PC-3 (cell line): ENCODE measurements at regions not wholly inside any gene's neighbourhood (a gene's known extent, or its start where the extent isn't known, plus 50 kb on each side); places are given as distances from the start of the nearest gene placed in this dataset.

ENCODE experiments used
- ATAC-seq: fragments of 200-7000 bp; cut with Tn5 transposase; 2 replicates; pipeline ENCODE4 v1.9.1; 2020; ENCODE audit warnings: mild to moderate bottlenecking, moderate library complexity
- BruUV-seq: library from RNA; stranded (reverse); fragments of 400-500 nt; replicated peaks from 2 replicates; lab custom pipeline; 2021; lab: Mats Ljungman, UMichigan
- CTCF ChIA-PET: fragments of 300-600 bp; sonication (Branson Sonifier 250); formaldehyde crosslinking; loops from one replicate; lab custom pipeline; 2022; ENCODE audit warnings: antibody characterized with exemption; lab: Charles Lee
- POLR2A ChIA-PET: fragments of 300-600 bp; sonication (Branson Sonifier 250); formaldehyde crosslinking; loops from one replicate; lab custom pipeline; 2022; ENCODE audit warnings: antibody characterized with exemption; ENCODE audit not compliant: unreplicated experiment; lab: Charles Lee
- DNase-seq: peaks from one replicate; pipeline ENCODE4 v3.0.0-alpha.2; 2015
- H2AFZ ChIP-seq: fragments of 300-600 bp; sonication (generic); 2 replicates; pipeline ENCODE4 v1.6.0; 2016; ENCODE audit warnings: antibody characterized with exemption, low read length
- H3F3A ChIP-seq: fragments of 300-600 bp; sonication (generic); one replicate; pipeline ENCODE4 v1.6.0; 2017; ENCODE audit warnings: antibody characterized with exemption, low read length, control low read depth, mild to moderate bottlenecking; ENCODE audit not compliant: unreplicated experiment
- H3K27ac ChIP-seq: fragments of 300-600 bp; sonication (generic); 2 replicates; pipeline ENCODE4 v1.5.1; 2016; ENCODE audit warnings: mild to moderate bottlenecking, low read length
- H3K27me3 ChIP-seq: fragments of 300-600 bp; sonication (generic); 2 replicates; pipeline ENCODE4 v1.6.1; 2016; ENCODE audit warnings: low read length, mixed read lengths
- H3K36me3 ChIP-seq: fragments of 300-600 bp; sonication (generic); 2 replicates; pipeline ENCODE4 v1.6.1; 2016; ENCODE audit warnings: low read depth, mixed run types, low read length, mixed read lengths
- H3K4me1 ChIP-seq: fragments of 300-600 bp; sonication (generic); 2 replicates; pipeline ENCODE4 v1.5.1; 2016; ENCODE audit warnings: low read length; ENCODE audit not compliant: insufficient read depth
- H3K4me2 ChIP-seq: fragments of 300-600 bp; sonication (generic); 2 replicates; pipeline ENCODE4 v1.6.0; 2016; ENCODE audit warnings: low read length
- H3K4me3 ChIP-seq: fragments of 300-600 bp; sonication (generic); 2 replicates; pipeline ENCODE4 v1.5.1; 2016; ENCODE audit warnings: mild to moderate bottlenecking, low read length, mixed read lengths
- H3K79me2 ChIP-seq: fragments of 300-600 bp; sonication (generic); 2 replicates; pipeline ENCODE4 v1.6.1; 2017; ENCODE audit warnings: low read length, mixed read lengths
- H3K9ac ChIP-seq: fragments of 300-600 bp; sonication (generic); 2 replicates; pipeline ENCODE4 v1.6.0; 2016; ENCODE audit warnings: mild to moderate bottlenecking, low read length
- H3K9me2 ChIP-seq: fragments of 300-600 bp; sonication (generic); replicated peaks from 2 replicates; pipeline ENCODE4 v1.6.1; 2016; ENCODE audit warnings: mixed run types, low read length, mixed read lengths
- H3K9me3 ChIP-seq: fragments of 300-600 bp; sonication (generic); 2 replicates; pipeline ENCODE4 v1.6.1; 2016; ENCODE audit warnings: low read length, mixed read lengths
- H4K20me1 ChIP-seq: fragments of 300-600 bp; sonication (generic); 2 replicates; pipeline ENCODE4 v1.6.1; 2016; ENCODE audit warnings: low read length, mixed read lengths
- EZH2 ChIP-seq: fragments of 300-600 bp; sonication (generic); IDR thresholded peaks from one replicate; pipeline ENCODE4 v1.6.1; 2017; ENCODE audit warnings: antibody characterized with exemption, mild to moderate bottlenecking, low read length; ENCODE audit not compliant: unreplicated experiment
- EZH2phosphoT487 ChIP-seq: fragments of 300-600 bp; sonication (generic); IDR thresholded peaks from 2 replicates; pipeline ENCODE4 v1.6.1; 2018; ENCODE audit warnings: mild to moderate bottlenecking, antibody characterized with exemption, low read length, borderline replicate concordance
- intact Hi-C: fragments of 100-400 bp; cut with micrococcal nuclease; formaldehyde crosslinking; loops from 2 replicates; pipeline ENCODE4 v1.9.0; 2023
- TF ChIP-seq, protein P1 (sequence below): fragments of 300-600 bp; sonication (generic); conservative IDR thresholded peaks from 2 replicates; pipeline ENCODE4 v1.5.1; 2017; ENCODE audit warnings: antibody characterized with exemption, low read depth, mild to moderate bottlenecking, low read length

DNA sequence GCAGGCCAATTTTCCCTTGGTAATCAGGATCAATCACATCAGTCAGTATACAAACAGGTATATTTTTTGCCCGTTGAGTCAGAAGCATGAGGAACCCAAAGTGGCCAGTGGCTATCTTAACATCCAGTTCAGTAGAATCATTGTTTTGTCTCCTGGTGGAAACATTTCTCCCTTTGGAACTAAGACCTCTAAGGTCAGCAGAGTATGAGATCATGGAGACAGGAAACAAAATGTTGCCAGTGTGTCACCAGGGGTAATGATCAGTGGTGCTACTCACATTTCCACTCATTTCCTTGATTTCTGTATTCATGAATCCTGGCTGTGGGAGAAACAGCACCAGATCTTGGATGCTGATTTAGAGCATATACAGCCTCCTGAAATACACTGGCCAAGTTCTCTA lies 553.0 kb downstream of the CSNK1G3 start:
- TF ChIP-seq EZH2phosphoT487: no peak
- TF ChIP-seq, protein P1, sequence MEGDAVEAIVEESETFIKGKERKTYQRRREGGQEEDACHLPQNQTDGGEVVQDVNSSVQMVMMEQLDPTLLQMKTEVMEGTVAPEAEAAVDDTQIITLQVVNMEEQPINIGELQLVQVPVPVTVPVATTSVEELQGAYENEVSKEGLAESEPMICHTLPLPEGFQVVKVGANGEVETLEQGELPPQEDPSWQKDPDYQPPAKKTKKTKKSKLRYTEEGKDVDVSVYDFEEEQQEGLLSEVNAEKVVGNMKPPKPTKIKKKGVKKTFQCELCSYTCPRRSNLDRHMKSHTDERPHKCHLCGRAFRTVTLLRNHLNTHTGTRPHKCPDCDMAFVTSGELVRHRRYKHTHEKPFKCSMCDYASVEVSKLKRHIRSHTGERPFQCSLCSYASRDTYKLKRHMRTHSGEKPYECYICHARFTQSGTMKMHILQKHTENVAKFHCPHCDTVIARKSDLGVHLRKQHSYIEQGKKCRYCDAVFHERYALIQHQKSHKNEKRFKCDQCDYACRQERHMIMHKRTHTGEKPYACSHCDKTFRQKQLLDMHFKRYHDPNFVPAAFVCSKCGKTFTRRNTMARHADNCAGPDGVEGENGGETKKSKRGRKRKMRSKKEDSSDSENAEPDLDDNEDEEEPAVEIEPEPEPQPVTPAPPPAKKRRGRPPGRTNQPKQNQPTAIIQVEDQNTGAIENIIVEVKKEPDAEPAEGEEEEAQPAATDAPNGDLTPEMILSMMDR: no peak
- TF ChIP-seq EZH2: no peak
- CTCF ChIA-PET: no interaction called here
- no TSS peak for BruUV-seq
- Histone ChIP-seq H3K4me2 (no peak overlapping the region), H3K79me2 (no peaks in the 10 kb centered on the region), H3K4me1 (no peaks in the 10 kb centered on the region), H3K9me3 (no peaks in the 10 kb centered on the region), H3K9me2 (no peaks in the 10 kb centered on the region), H3K9ac (no peak overlapping the region), H4K20me1 (no peaks in the 10 kb centered on the region), H3K4me3 (no peak overlapping the region), H3K36me3 (no peaks in the 10 kb centered on the region), H3K27ac (no peak overlapping the region), H2AFZ (no peak overlapping the region), H3F3A (no peaks in the 10 kb centered on the region), H3K27me3 (no peaks in the 10 kb centered on the region)
- POLR2A ChIA-PET: no interaction called here
- intact Hi-C loops: no loop called here
- ATAC-seq: no peak
- DNase-seq: peak; percentile 2

DNA sequence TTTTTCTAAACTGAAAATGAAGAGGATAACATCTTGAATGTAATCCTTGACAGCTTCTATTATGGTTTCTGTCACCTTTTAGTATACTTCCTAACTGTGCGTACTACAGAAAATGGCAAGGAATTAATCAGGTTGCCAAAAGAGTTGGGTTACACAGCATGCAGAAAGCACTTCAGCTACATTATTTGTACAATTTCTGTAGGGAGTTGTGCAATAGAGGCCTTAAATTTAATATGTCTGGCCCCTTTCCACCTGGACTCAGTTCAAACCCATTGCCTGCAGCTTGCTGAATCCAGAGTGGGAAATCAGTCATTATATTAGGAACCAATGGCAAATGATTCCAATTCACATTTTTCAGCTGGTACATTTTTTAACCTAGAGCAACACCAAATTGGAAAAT lies 549.7 kb downstream of the CSNK1G3 start:
- H3K9me3 ChIP-seq: no peaks in the 10 kb centered on the region
- no peak overlapping the region for H3K4me3 ChIP-seq
- TF ChIP-seq EZH2phosphoT487 (no peak), EZH2 (no peak)
- TF ChIP-seq, protein P1: no peak
- H2AFZ ChIP-seq: no peak overlapping the region
- ATAC-seq (no peak), DNase-seq (peak; percentile 53)
- H3K36me3 ChIP-seq: no peaks in the 10 kb centered on the region
- CTCF ChIA-PET: no interaction called here
- no peaks in the 10 kb centered on the region for H3F3A ChIP-seq
- no peak overlapping the region for H3K27ac ChIP-seq
- peaks cover 6% of the 10 kb centered on the region; the same call in 1 of the 2 replicates for H3K4me1 ChIP-seq
- no peak overlapping the region for H3K9ac ChIP-seq
- H3K79me2 ChIP-seq: no peaks in the 10 kb centered on the region
- H3K4me2 ChIP-seq: no peak overlapping the region
- intact Hi-C loops: no loop called here
- H4K20me1 ChIP-seq: no peaks in the 10 kb centered on the region
- no TSS peak for BruUV-seq
- no peaks in the 10 kb centered on the region for H3K27me3 ChIP-seq
- H3K9me2 ChIP-seq: no peaks in the 10 kb centered on the region
- POLR2A ChIA-PET: interaction anchor here (0.6 kb wide), 1 partner anchor 204 kb away, joined by 5 read pairs; no protein-coding TSS in a partner anchor

DNA sequence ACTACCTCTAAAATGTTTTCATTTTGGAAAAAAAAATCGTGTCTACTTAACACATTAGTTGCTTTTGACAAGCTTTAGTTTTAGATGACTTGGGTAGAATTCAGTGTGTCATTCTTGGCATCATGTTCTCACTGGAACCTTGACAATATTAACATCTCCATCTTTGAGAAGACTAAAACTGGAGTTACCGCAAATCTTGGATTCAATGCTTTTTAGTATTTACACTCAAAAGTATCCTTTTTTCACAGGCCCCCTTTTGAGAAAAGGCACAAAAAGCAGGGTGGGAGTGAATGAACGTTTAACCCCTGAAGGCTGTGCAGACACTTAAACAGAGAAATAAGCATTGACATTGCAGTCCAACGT lies 549.1 kb downstream of the CSNK1G3 start:
- BruUV-seq: no TSS peak
- TF ChIP-seq, protein P1: no peak
- TF ChIP-seq EZH2: no peak
- TF ChIP-seq EZH2phosphoT487: no peak
- Histone ChIP-seq H3F3A (no peaks in the 10 kb centered on the region), H3K36me3 (no peaks in the 10 kb centered on the region), H3K27ac (no peak overlapping the region), H3K4me1 (peaks cover 6% of the 10 kb centered on the region; the same call in 1 of the 2 replicates), H3K79me2 (no peaks in the 10 kb centered on the region), H3K9ac (no peak overlapping the region), H3K9me2 (no peaks in the 10 kb centered on the region), H3K4me3 (no peak overlapping the region), H3K4me2 (no peak overlapping the region), H2AFZ (no peak overlapping the region), H3K27me3 (no peaks in the 10 kb centered on the region), H3K9me3 (no peaks in the 10 kb centered on the region), H4K20me1 (no peaks in the 10 kb centered on the region)
- intact Hi-C loops: no loop called here
- ChIA-PET POLR2A (interaction anchor here (0.6 kb wide), 1 partner anchor 205 kb away, joined by 5 read pairs; no protein-coding TSS in a partner anchor), CTCF (no interaction called here)
- ATAC-seq (no peak), DNase-seq (no peak)
